Fibroblast of skin of back (primary cell): ENCODE measurements at regions not wholly inside any gene's neighbourhood (a gene's known extent, or its start where the extent isn't known, plus 50 kb on each side); places are given as distances from the start of the nearest gene placed in this dataset.

ENCODE experiments used
- DNase-seq: peaks from one replicate; pipeline ENCODE4 v3.0.0-alpha.2; 2013

- peak; percentile 43 for DNase-seq
Observed at GRCh38 chr3:187975561-187976364, 178.2 kb upstream of the LPP start.

GRCh38 chr3:187976365-187976900 lies 177.5 kb upstream of the LPP start:
- no peak for DNase-seq

GRCh38 chr3:187977659-187978058 lies 176.3 kb upstream of the LPP start:
- DNase-seq: no peak

- no peak for DNase-seq
Observed at GRCh38 chr3:187978433-187979011, 175.4 kb upstream of the LPP start.

GRCh38 chr3:187979564-187979963 lies 174.4 kb upstream of the LPP start:
- no peak for DNase-seq

GRCh38 chr3:187980861-187981260 lies 173.1 kb upstream of the LPP start:
- no peak for DNase-seq

GRCh38 chr3:187982142-187982541 lies 171.8 kb upstream of the LPP start:
- DNase-seq: no peak

- DNase-seq: no peak
Observed at GRCh38 chr3:187983484-187984124, 170.4 kb upstream of the LPP start.

- peak; percentile 63 for DNase-seq
Observed at GRCh38 chr3:187985647-187986046, 168.3 kb upstream of the LPP start.

GRCh38 chr3:187986514-187986934 lies 167.4 kb upstream of the LPP start:
- peak; percentile 97 for DNase-seq

GRCh38 chr3:187987187-187987586 lies 166.8 kb upstream of the LPP start:
- DNase-seq: no peak

GRCh38 chr3:187987924-187988323 lies 166.0 kb upstream of the LPP start:
- DNase-seq: no peak

- peak; percentile 38 for DNase-seq
Observed at GRCh38 chr3:187989575-187990153, 164.3 kb upstream of the LPP start.

GRCh38 chr3:187992609-187993008 lies 161.3 kb upstream of the LPP start:
- peak; percentile 33 for DNase-seq

GRCh38 chr3:187994221-187995042 lies 159.5 kb upstream of the LPP start:
- peak; percentile 88 for DNase-seq

- DNase-seq: no peak
Observed at GRCh38 chr3:187995043-187995400, 158.9 kb upstream of the LPP start.

- DNase-seq: no peak
Observed at GRCh38 chr3:187995667-187996066, 158.3 kb upstream of the LPP start.

GRCh38 chr3:187996609-187997008 lies 157.3 kb upstream of the LPP start:
- no peak for DNase-seq

- DNase-seq: peak; percentile 42
Observed at GRCh38 chr3:187997490-187997889, 156.5 kb upstream of the LPP start.

- no peak for DNase-seq
Observed at GRCh38 chr3:187997946-187998561, 155.9 kb upstream of the LPP start.

- DNase-seq: no peak
Observed at GRCh38 chr3:187998611-187999010, 155.3 kb upstream of the LPP start.

GRCh38 chr3:187999821-188000220 lies 154.1 kb upstream of the LPP start:
- no peak for DNase-seq
